ENCODE measurements at regions not wholly inside any gene's neighbourhood (a gene's known extent, or its start where the extent isn't known, plus 50 kb on each side); places are given as distances from the start of the nearest gene placed in this dataset.

- Histone ChIP-seq H3K27ac (ENCODE audit: low read depth in 2 of 2, low read length in 1 of 2) (no peak overlapping the region), H3K4me3 (ENCODE audit: low read depth in 2 of 2, low read length in 1 of 2) (no peak overlapping the region), H3K9ac (no peak overlapping the region), H3K9me3 (no peaks in the 10 kb centered on the region), H2AFZ (ENCODE audit: low read depth) (no peak overlapping the region), H3K4me1 (ENCODE audit: control insufficient read depth in 1 of 2, insufficient read depth in 2 of 2, low read depth in 1 of 2, low read length in 1 of 2) (no peaks in the 10 kb centered on the region), H3K27me3 (ENCODE audit: insufficient read depth) (no peaks in the 10 kb centered on the region; the same call in 1 of the 2 replicates), H3K79me2 (ENCODE audit: insufficient read depth) (no peaks in the 10 kb centered on the region), H3K9me2 (no peaks in the 10 kb centered on the region), H3F3A (replicated peaks; ENCODE audit: insufficient read depth) (no peaks in the 10 kb centered on the region), H3K36me3 (replicated peaks in 1 of 2; ENCODE audit: control insufficient read depth in 1 of 2, insufficient read depth in 2 of 2, low read length in 1 of 2) (no peaks in the 10 kb centered on the region), H3K4me2 (no peak overlapping the region), H4K20me1 (ENCODE audit: insufficient read depth) (no peaks in the 10 kb centered on the region)
- 7% methylated on average over 4 of the region's 4 CpGs for WGBS (ENCODE audit: low lambda C conversion rate)
- CTCF ChIA-PET = no interaction called here
- no peak for DNase-seq
- TF ChIP-seq GATA2 (CRISPR knock-in tag; IDR thresholded peaks at IDR 0.05) (no peak), RCOR1 (IDR thresholded peaks at IDR 0.05; ENCODE audit: low read length) (no peak), TEAD4 (IDR thresholded peaks at IDR 0.05; ENCODE audit: borderline replicate concordance, insufficient read depth) (no peak), YY1 (IDR thresholded peaks at IDR 0.05; ENCODE audit: low read depth) (no peak), REST (IDR thresholded peaks at IDR 0.05; ENCODE audit: low read depth, low read length) (no peak), USF2 (IDR thresholded peaks at IDR 0.05; ENCODE audit: borderline replicate concordance, low read depth, low read length) (no peak), ELF1 (IDR thresholded peaks at IDR 0.05) (no peak), RAD21 (IDR thresholded peaks at IDR 0.05; ENCODE audit: low read length) (no peak), IRF3 (IDR thresholded peaks at IDR 0.05; ENCODE audit: low read depth, low read length) (no peak), POLR2AphosphoS5 (IDR thresholded peaks at IDR 0.05; ENCODE audit: low read depth, low read length) (no peak), RXRA (IDR thresholded peaks at IDR 0.05; ENCODE audit: borderline replicate concordance, low read depth) (no peak), EP300 (IDR thresholded peaks at IDR 0.05; ENCODE audit: borderline replicate concordance in 1 of 2, low read depth in 1 of 2, low read length in 1 of 2) (no peak), RFX5 (IDR thresholded peaks at IDR 0.05; ENCODE audit: low read length) (no peak), SIN3A (IDR thresholded peaks at IDR 0.05; ENCODE audit: borderline replicate concordance, low read depth, low read length) (no peak), NFIC (IDR thresholded peaks at IDR 0.05; ENCODE audit: borderline replicate concordance) (no peak), FOSL2 (IDR thresholded peaks at IDR 0.05; ENCODE audit: borderline replicate concordance, low read depth) (no peak)
- POLR2A ChIA-PET = no interaction called here
Observed at GRCh38 chr12:34253674-34254073, 231.4 kb downstream of the ALG10 start.
